ENCODE measurements at regions not wholly inside any gene's neighbourhood (a gene's known extent, or its start where the extent isn't known, plus 50 kb on each side); places are given as distances from the start of the nearest gene placed in this dataset.
A peak's percentile ranks its signal among the peaks of the same experiment; 100 is the strongest.

DNA sequence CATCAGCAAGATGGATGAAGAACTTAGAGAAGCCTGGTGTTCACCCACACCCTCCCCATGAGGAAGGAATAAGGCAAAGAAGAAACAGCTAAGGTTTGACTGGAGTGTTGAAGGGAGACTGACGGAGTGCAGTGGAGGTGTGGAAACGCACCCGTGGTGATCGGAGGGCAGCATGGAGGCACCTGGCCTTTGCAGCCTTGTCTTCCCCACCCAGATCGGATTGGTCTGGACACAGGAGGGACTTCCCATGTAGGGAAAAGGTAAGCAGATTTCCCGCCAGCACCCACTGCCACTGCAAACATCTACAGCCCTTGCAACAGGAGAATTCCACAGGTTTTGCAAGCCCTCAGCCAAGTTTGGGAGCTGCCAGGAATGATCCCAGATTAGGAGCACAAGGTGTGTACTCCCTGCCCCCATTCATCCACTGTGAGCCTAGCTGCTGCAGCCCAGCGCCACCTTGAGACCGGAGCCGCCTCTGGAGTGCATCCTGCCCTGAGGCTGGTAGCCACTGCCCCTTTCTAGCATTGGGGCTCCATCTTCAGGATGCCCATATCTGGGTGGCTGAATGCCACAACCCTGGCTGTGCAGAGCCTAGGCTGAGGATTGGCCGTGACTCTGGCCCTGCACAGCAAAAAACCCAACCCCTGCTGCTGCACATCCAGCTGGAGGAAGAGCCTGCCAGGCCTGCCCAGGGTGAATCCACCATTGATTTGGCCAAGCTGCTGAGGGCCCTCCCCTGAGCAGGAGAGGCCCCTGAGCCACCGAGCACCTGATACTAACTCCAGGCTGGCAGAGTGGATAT, 411.1 kb downstream of the TMEM121 start:
- Histone ChIP-seq H3K36me3 (no peaks in the 10 kb centered on the region), H3K4me1 (no peaks in the 10 kb centered on the region), H3K27me3 (no peaks in the 10 kb centered on the region), H3K27ac (no peak overlapping the region), H3K4me3 (no peak overlapping the region), H3K9me3 (peaks cover 0 to 17% of the 10 kb centered on the region in 2 donors)
- DNase-seq (ENCODE audit: low spot score in 2 of 2): peak in 1 of 2 donors; percentile 54
- intact Hi-C loops (cut with DNase I): no loop called here
- TF ChIP-seq CTCF (IDR thresholded peaks at IDR 0.05): no peak

DNA sequence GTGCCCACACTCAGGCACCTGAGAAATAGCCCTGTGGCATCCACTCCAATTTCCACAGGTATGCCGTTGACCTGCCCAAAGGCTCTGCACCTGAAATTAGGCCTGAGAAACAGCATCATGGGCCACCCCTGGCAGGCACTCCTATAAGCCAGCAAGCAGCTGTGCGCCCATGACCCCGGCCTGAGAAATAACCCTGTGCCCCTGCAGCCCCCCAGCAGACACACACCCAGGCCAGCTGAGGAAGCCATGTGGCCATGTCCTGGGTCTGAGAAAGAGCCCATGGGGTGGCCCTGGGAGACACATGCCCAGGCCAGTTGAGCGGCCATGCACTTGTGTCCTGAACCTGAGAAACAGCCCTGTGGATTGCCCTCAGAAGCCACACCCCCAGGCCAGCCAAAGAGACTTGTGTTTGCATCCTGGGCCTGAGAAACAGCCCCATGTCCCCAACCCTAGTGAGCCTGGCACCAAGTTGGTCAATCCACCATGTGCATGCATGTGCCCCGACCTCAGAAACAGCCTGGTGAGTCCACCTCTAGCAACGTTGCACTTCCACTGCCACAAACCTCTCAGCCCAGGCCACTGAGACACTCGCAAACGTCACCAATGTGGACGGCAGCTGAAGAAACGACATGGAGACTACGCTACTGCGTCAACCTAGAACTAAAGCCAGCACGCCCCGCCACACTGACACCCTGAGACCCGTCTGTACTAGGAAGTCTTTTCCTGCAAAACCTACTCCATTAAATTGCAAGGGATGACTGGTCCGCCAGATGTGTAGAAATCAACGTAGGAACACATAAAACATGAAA, 411.9 kb downstream of the TMEM121 start:
- Histone ChIP-seq H3K27ac (no peak overlapping the region), H3K9me3 (peaks cover 0 to 17% of the 10 kb centered on the region in 2 donors), H3K36me3 (no peaks in the 10 kb centered on the region), H3K4me1 (no peaks in the 10 kb centered on the region), H3K4me3 (no peak overlapping the region), H3K27me3 (no peaks in the 10 kb centered on the region)
- no peak for DNase-seq (ENCODE audit: low spot score in 2 of 2)
- intact Hi-C loops (cut with DNase I): no loop called here
- TF ChIP-seq CTCF (IDR thresholded peaks at IDR 0.05): no peak

DNA sequence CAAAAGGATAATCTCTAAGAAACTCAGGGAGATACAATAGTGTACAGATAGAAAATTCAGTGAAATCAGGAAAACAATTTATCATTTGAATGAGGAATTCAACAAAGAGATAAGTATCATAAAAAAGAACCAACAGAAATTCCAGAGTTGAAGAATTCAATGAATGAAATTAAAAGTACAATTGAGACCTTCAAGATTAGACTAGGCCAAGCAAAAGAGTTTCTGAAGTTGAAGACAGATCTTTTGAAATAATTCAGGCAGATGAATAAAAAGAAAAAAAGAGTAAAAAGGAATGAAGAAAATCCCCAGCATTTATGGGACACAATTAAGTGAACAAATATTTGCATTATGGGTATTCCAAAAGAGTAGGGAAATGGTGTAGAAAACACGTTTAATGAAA, 412.6 kb downstream of the TMEM121 start:
- peaks cover 0 to 17% of the 10 kb centered on the region in 2 donors for H3K9me3 ChIP-seq
- no peaks in the 10 kb centered on the region for H3K27me3 ChIP-seq
- no peak overlapping the region for H3K27ac ChIP-seq
- no peak for DNase-seq (ENCODE audit: low spot score in 2 of 2)
- H3K36me3 ChIP-seq: no peaks in the 10 kb centered on the region
- intact Hi-C loops (cut with DNase I): no loop called here
- no peak for TF ChIP-seq CTCF (IDR thresholded peaks at IDR 0.05)
- H3K4me1 ChIP-seq: no peaks in the 10 kb centered on the region
- no peak overlapping the region for H3K4me3 ChIP-seq

GRCh38 chr14:105939810-105940508, 413.6 kb downstream of the TMEM121 start:
- H3K27ac ChIP-seq: no peak overlapping the region
- H3K27me3 ChIP-seq: no peaks in the 10 kb centered on the region
- peaks cover 0 to 17% of the 10 kb centered on the region in 2 donors for H3K9me3 ChIP-seq
- no peak for TF ChIP-seq CTCF (IDR thresholded peaks at IDR 0.05)
- H3K4me3 ChIP-seq: no peak overlapping the region
- H3K36me3 ChIP-seq: no peaks in the 10 kb centered on the region
- H3K4me1 ChIP-seq: no peaks in the 10 kb centered on the region
- intact Hi-C loops (cut with DNase I): no loop called here
- DNase-seq (ENCODE audit: low spot score in 2 of 2): no peak

GRCh38 chr14:105940534-105941225, 414.3 kb downstream of the TMEM121 start:
- no peak for DNase-seq (ENCODE audit: low spot score in 2 of 2)
- intact Hi-C loops (cut with DNase I): no loop called here
- Histone ChIP-seq H3K36me3 (no peaks in the 10 kb centered on the region), H3K27ac (no peak overlapping the region), H3K4me3 (no peak overlapping the region), H3K9me3 (peaks cover 0 to 14% of the 10 kb centered on the region in 2 donors), H3K4me1 (no peaks in the 10 kb centered on the region), H3K27me3 (no peaks in the 10 kb centered on the region)
- no peak for TF ChIP-seq CTCF (IDR thresholded peaks at IDR 0.05)

All from ascending aorta (tissue), 2 donors.